ENCODE measurements at regions not wholly inside any gene's neighbourhood (a gene's known extent, or its start where the extent isn't known, plus 50 kb on each side); places are given as distances from the start of the nearest gene placed in this dataset.

GRCh38 chr5:58123501-58123900 is 336.4 kb downstream of the PLK2 start:
- Mint-ChIP-seq H3K4me1 (no peaks in the 10 kb centered on the region), H3K9me3 (no peaks in the 10 kb centered on the region), H3K36me3 (no peaks in the 10 kb centered on the region), H3K27me3 (peaks cover 2% of the 10 kb centered on the region), H3K27ac (no peak overlapping the region), H3K4me3 (no peak overlapping the region)
- DNase-seq = no peak
- no peak for ATAC-seq (ENCODE audit: low read depth)
- POLR2A ChIA-PET = no interaction called here

GRCh38 chr5:58122848-58123392 is 337.0 kb downstream of the PLK2 start:
- DNase-seq (no peak), ATAC-seq (ENCODE audit: low read depth) (no peak)
- POLR2A ChIA-PET = no interaction called here
- no peaks in the 10 kb centered on the region for H3K9me3 Mint-ChIP-seq
- no peaks in the 10 kb centered on the region for H3K4me1 Mint-ChIP-seq
- H3K4me3 Mint-ChIP-seq = no peak overlapping the region
- H3K36me3 Mint-ChIP-seq = no peaks in the 10 kb centered on the region
- peaks cover 2% of the 10 kb centered on the region for H3K27me3 Mint-ChIP-seq
- no peak overlapping the region for H3K27ac Mint-ChIP-seq

GRCh38 chr5:58122157-58122556 is 337.7 kb downstream of the PLK2 start:
- no peak overlapping the region for H3K4me3 Mint-ChIP-seq
- no peaks in the 10 kb centered on the region for H3K36me3 Mint-ChIP-seq
- H3K27me3 Mint-ChIP-seq = peaks cover 2% of the 10 kb centered on the region
- POLR2A ChIA-PET = no interaction called here
- H3K27ac Mint-ChIP-seq = no peak overlapping the region
- no peaks in the 10 kb centered on the region for H3K9me3 Mint-ChIP-seq
- DNase-seq (no peak), ATAC-seq (ENCODE audit: low read depth) (no peak)
- no peaks in the 10 kb centered on the region for H3K4me1 Mint-ChIP-seq

- H3K27ac Mint-ChIP-seq = no peak overlapping the region
- no peaks in the 10 kb centered on the region for H3K9me3 Mint-ChIP-seq
- ATAC-seq (ENCODE audit: low read depth) (no peak), DNase-seq (no peak)
- H3K4me1 Mint-ChIP-seq = no peaks in the 10 kb centered on the region
- POLR2A ChIA-PET = no interaction called here
- H3K27me3 Mint-ChIP-seq = peaks cover 2% of the 10 kb centered on the region
- no peaks in the 10 kb centered on the region for H3K36me3 Mint-ChIP-seq
- no peak overlapping the region for H3K4me3 Mint-ChIP-seq
Observed at GRCh38 chr5:58121391-58121790, 338.5 kb downstream of the PLK2 start.

GRCh38 chr5:58117542-58117941 is 342.3 kb downstream of the PLK2 start:
- Mint-ChIP-seq H3K27me3 (peaks cover 2% of the 10 kb centered on the region), H3K4me1 (no peaks in the 10 kb centered on the region), H3K27ac (no peak overlapping the region), H3K36me3 (no peaks in the 10 kb centered on the region), H3K4me3 (no peak overlapping the region), H3K9me3 (no peaks in the 10 kb centered on the region)
- no peak for DNase-seq
- POLR2A ChIA-PET = no interaction called here
- ATAC-seq (ENCODE audit: low read depth) = no peak

- no peaks in the 10 kb centered on the region for H3K9me3 Mint-ChIP-seq
- no peaks in the 10 kb centered on the region for H3K36me3 Mint-ChIP-seq
- ATAC-seq (ENCODE audit: low read depth) = no peak
- no peak for DNase-seq
- H3K4me3 Mint-ChIP-seq = no peak overlapping the region
- no peaks in the 10 kb centered on the region for H3K4me1 Mint-ChIP-seq
- POLR2A ChIA-PET = no interaction called here
- H3K27ac Mint-ChIP-seq = no peak overlapping the region
- no peaks in the 10 kb centered on the region for H3K27me3 Mint-ChIP-seq
Observed at GRCh38 chr5:58116346-58116745, 343.5 kb downstream of the PLK2 start.

GRCh38 chr5:58115811-58116210 is 344.1 kb downstream of the PLK2 start:
- Mint-ChIP-seq H3K4me1 (no peaks in the 10 kb centered on the region), H3K4me3 (no peak overlapping the region), H3K27ac (no peak overlapping the region), H3K27me3 (no peaks in the 10 kb centered on the region), H3K9me3 (no peaks in the 10 kb centered on the region), H3K36me3 (no peaks in the 10 kb centered on the region)
- ATAC-seq (ENCODE audit: low read depth) (no peak), DNase-seq (no peak)
- POLR2A ChIA-PET = no interaction called here

- no peak overlapping the region for H3K27ac Mint-ChIP-seq
- DNase-seq = no peak
- no peaks in the 10 kb centered on the region for H3K4me1 Mint-ChIP-seq
- POLR2A ChIA-PET = no interaction called here
- H3K4me3 Mint-ChIP-seq = no peak overlapping the region
- H3K27me3 Mint-ChIP-seq = peaks cover 1% of the 10 kb centered on the region
- H3K9me3 Mint-ChIP-seq = no peaks in the 10 kb centered on the region
- ATAC-seq (ENCODE audit: low read depth) = no peak
- no peaks in the 10 kb centered on the region for H3K36me3 Mint-ChIP-seq
Observed at GRCh38 chr5:58114324-58114723, 345.6 kb downstream of the PLK2 start.

GRCh38 chr5:58113172-58113571 is 346.7 kb downstream of the PLK2 start:
- H3K4me3 Mint-ChIP-seq = no peak overlapping the region
- no peak for ATAC-seq (ENCODE audit: low read depth)

GRCh38 chr5:58108511-58108910 is 351.4 kb downstream of the PLK2 start:
- POLR2A ChIA-PET = no interaction called here
- H3K36me3 Mint-ChIP-seq = no peaks in the 10 kb centered on the region
- peaks cover 2% of the 10 kb centered on the region for H3K27me3 Mint-ChIP-seq
- no peaks in the 10 kb centered on the region for H3K9me3 Mint-ChIP-seq
- H3K4me1 Mint-ChIP-seq = no peaks in the 10 kb centered on the region
- ATAC-seq (ENCODE audit: low read depth) (no peak), DNase-seq (no peak)
- H3K4me3 Mint-ChIP-seq = no peak overlapping the region
- no peak overlapping the region for H3K27ac Mint-ChIP-seq

More at GRCh38 chr5:58113172-58113571, 346.7 kb downstream of the PLK2 start:
- DNase-seq = no peak
- H3K9me3 Mint-ChIP-seq = no peaks in the 10 kb centered on the region
- POLR2A ChIA-PET = no interaction called here
- H3K27me3 Mint-ChIP-seq = peaks cover 2% of the 10 kb centered on the region
- H3K27ac Mint-ChIP-seq = no peak overlapping the region
- no peaks in the 10 kb centered on the region for H3K36me3 Mint-ChIP-seq
- H3K4me1 Mint-ChIP-seq = no peaks in the 10 kb centered on the region

- Mint-ChIP-seq H3K4me1 (no peaks in the 10 kb centered on the region), H3K9me3 (no peaks in the 10 kb centered on the region)
- POLR2A ChIA-PET = no interaction called here
Observed at GRCh38 chr5:58107704-58108103, 352.2 kb downstream of the PLK2 start.

GRCh38 chr5:58106754-58107410 is 353.0 kb downstream of the PLK2 start:
- no peak overlapping the region for H3K4me3 Mint-ChIP-seq

More at GRCh38 chr5:58107704-58108103, 352.2 kb downstream of the PLK2 start:
- no peak for DNase-seq
- H3K27me3 Mint-ChIP-seq = peaks cover 2% of the 10 kb centered on the region
- no peak overlapping the region for H3K4me3 Mint-ChIP-seq
- no peak overlapping the region for H3K27ac Mint-ChIP-seq
- no peaks in the 10 kb centered on the region for H3K36me3 Mint-ChIP-seq
- ATAC-seq (ENCODE audit: low read depth) = no peak

GRCh38 chr5:58105836-58106235 is 354.1 kb downstream of the PLK2 start:
- H3K4me1 Mint-ChIP-seq = no peaks in the 10 kb centered on the region
- H3K9me3 Mint-ChIP-seq = no peaks in the 10 kb centered on the region
- POLR2A ChIA-PET = no interaction called here
- ATAC-seq (ENCODE audit: low read depth) = no peak
- no peaks in the 10 kb centered on the region for H3K36me3 Mint-ChIP-seq
- H3K27me3 Mint-ChIP-seq = peaks cover 2% of the 10 kb centered on the region
- DNase-seq = no peak
- no peak overlapping the region for H3K4me3 Mint-ChIP-seq
- H3K27ac Mint-ChIP-seq = no peak overlapping the region

More at GRCh38 chr5:58106754-58107410, 353.0 kb downstream of the PLK2 start:
- DNase-seq = no peak
- Mint-ChIP-seq H3K36me3 (no peaks in the 10 kb centered on the region), H3K27ac (no peak overlapping the region), H3K4me1 (no peaks in the 10 kb centered on the region), H3K9me3 (no peaks in the 10 kb centered on the region), H3K27me3 (peaks cover 2% of the 10 kb centered on the region)
- POLR2A ChIA-PET = no interaction called here
- no peak for ATAC-seq (ENCODE audit: low read depth)

GRCh38 chr5:58099257-58099656 is 360.6 kb downstream of the PLK2 start:
- POLR2A ChIA-PET = no interaction called here
- no peak for DNase-seq
- no peak for ATAC-seq (ENCODE audit: low read depth)
- H3K27me3 Mint-ChIP-seq = peaks cover 3% of the 10 kb centered on the region
- H3K36me3 Mint-ChIP-seq = no peaks in the 10 kb centered on the region
- no peaks in the 10 kb centered on the region for H3K9me3 Mint-ChIP-seq
- no peak overlapping the region for H3K27ac Mint-ChIP-seq
- H3K4me3 Mint-ChIP-seq = no peak overlapping the region
- H3K4me1 Mint-ChIP-seq = no peaks in the 10 kb centered on the region

Data from activated naive CD8-positive, alpha-beta T cell treated with anti-CD3 and anti-CD28 coated beads, Interleukin-2, amount 10 ng/mL, durations not matched to agents 7 days and 5 days (primary cell).